ENCODE measurements at regions not wholly inside any gene's neighbourhood (a gene's known extent, or its start where the extent isn't known, plus 50 kb on each side); places are given as distances from the start of the nearest gene placed in this dataset.

DNA sequence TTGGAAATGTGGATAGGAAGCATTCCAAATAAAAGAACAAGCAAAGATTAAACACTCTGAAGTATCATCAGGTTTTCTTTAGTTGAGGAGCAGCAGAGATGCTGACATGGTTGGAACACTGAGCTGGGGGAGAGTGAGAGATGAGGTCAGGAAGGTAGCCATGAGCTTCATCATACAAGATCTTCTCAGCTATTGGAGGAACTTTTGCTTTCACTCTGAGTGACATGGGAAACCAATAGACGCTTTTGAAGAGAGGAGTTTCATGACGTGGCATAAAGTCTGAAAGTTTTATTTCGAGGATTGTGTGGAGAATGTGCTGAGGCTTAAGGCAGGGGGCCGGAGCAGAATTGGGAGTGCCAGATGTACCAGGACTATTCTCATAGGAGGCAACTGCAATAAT is 616.2 kb upstream of the CAMK1G start:
- TF ChIP-seq EZH2phosphoT487 (IDR thresholded peaks at IDR 0.05; ENCODE audit: insufficient read depth, low read depth) = no peak
- TF ChIP-seq EZH2 (IDR thresholded peaks at IDR 0.05; ENCODE audit: insufficient read depth, poor library complexity, severe bottlenecking) = no peak
